HG03432 (cell line): ENCODE measurements at regions not wholly inside any gene's neighbourhood (a gene's known extent, or its start where the extent isn't known, plus 50 kb on each side); places are given as distances from the start of the nearest gene placed in this dataset.

Source experiments
- ATAC-seq: cut with Tn5 transposase; IDR thresholded peaks from one replicate; pipeline ENCODE4 v1.9.1; 2021; ENCODE audit warnings: mild to moderate bottlenecking, moderate library complexity; ENCODE audit not compliant: unreplicated experiment

- no peak for ATAC-seq
Measured at GRCh38 chr22:22417495-22418162, 90.9 kb downstream of the ZNF280B start.

DNA sequence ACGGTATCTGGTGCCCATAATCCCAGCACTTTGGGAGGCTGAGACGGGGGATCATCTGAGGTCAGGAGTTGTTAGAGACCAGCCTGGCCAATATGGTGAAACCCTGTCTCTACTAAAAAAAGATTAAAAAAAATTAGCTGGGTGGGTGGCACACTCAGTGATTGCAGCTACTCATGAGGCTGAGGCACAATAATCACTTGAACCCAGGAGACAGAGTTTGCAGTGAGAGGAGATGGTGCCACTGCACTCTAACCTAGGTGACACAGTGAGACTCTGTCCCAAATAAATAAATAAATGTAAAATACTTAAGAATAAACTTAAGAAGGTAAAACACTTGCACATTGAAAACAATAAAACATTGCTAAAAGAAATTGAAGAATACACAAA is 90.4 kb downstream of the ZNF280B start:
- no peak for ATAC-seq

GRCh38 chr22:22418957-22419356 is 89.6 kb downstream of the ZNF280B start:
- no peak for ATAC-seq

DNA sequence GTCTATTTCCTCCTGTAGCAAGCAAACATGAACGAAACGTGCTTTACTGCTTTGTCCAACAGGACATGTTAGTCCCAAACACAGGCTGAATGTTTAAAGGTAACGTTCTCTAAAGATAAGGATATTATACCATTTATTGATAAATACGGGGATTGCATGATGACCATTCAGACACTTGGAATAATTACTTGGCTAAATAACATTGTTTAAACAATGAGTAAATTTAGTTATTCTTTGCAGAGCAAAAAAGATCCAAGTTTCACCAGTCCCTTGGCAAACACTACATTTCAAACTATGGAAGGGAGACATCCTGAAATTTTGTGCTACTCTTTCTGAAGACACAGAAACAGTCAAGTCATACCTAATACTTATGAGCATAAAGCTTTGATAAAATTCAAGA is 88.0 kb downstream of the ZNF280B start:
- no peak for ATAC-seq

DNA sequence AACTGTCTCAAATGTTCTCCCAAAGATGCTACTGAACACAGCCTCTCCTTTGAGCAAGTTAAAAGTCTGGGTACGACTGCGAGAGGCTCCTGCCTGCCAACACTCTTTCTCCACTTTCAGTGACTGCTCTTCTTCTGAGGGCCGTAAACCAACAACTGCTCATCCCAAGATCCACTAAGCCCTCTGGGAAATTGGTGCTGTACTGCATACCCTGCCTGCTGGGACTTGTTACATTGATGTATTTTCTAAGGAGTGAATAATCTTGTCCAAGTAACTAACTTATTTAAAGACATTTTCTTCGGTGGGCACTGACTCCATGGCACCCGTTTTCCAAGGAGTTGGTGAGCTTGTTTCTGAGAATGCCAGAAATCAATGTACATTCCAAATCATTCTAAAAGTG is 87.2 kb downstream of the ZNF280B start:
- no peak for ATAC-seq

- ATAC-seq, result peak; percentile 95
Measured at GRCh38 chr22:22422629-22423112, 85.9 kb downstream of the ZNF280B start.

- no peak for ATAC-seq
Measured at GRCh38 chr22:22423681-22424080, 84.9 kb downstream of the ZNF280B start.

- ATAC-seq, result no peak
Measured at GRCh38 chr22:22424210-22424800, 84.2 kb downstream of the ZNF280B start.

GRCh38 chr22:22424956-22425355 is 83.6 kb downstream of the ZNF280B start:
- ATAC-seq, result no peak

DNA sequence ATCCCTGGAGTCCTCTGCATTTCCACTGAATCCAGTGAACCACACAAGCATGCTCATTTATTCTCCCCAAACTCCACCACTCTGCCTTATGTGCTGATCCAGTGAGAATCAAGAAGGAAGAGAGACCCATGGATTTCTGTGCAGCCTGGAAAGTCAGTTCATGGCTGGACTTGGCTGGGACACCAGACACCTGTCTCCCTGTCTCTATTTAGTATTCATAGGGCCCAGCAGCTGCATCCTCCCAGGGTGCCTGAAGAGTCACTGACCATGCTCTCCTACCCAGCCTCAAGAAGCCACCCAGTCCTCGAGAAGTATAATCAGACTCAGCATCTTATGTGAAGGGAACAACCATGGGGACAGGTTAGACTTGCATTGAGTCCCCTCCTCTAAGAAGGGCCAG is 83.2 kb downstream of the ZNF280B start:
- no peak for ATAC-seq

- ATAC-seq, result no peak
Measured at GRCh38 chr22:22425783-22426624, 82.5 kb downstream of the ZNF280B start.

GRCh38 chr22:22427542-22428065 is 80.9 kb downstream of the ZNF280B start:
- no peak for ATAC-seq

GRCh38 chr22:22428222-22429098 is 80.1 kb downstream of the ZNF280B start:
- ATAC-seq, result no peak

DNA sequence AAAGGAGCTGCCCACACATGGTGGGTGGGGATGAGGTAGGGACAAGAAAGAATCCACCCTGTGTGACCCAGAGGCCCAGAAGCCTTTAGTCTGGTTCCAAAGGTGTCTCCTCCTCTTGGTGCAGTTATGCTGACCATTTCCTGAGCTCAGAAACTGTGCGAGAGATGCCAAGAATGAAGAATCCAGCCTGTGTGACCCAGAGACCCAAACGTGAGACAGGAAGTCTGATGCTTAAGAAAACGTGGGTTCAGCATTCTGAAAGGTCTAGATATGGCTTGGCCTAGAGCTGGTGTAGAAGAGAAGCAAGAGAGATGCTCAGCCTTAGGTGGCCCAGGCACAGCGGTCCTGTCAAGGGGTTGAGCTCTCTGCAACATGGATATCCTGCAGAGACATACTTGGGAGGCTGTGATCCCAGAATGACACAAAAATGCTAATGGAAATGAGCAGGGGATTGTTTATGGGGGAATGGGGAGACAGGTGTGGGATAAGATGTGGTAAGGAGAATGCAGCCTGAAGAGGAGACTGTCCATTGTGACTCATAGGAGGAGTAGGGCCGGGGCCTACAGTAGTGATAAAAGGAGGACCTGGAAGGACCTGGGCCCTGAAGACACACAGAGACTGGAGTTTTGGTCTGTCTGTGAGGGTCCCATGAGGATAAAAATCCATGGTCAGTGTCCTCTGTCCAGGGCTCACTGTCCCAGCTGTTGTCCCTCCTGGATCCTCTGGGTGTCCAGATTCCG is 79.0 kb downstream of the ZNF280B start:
- ATAC-seq, result no peak

DNA sequence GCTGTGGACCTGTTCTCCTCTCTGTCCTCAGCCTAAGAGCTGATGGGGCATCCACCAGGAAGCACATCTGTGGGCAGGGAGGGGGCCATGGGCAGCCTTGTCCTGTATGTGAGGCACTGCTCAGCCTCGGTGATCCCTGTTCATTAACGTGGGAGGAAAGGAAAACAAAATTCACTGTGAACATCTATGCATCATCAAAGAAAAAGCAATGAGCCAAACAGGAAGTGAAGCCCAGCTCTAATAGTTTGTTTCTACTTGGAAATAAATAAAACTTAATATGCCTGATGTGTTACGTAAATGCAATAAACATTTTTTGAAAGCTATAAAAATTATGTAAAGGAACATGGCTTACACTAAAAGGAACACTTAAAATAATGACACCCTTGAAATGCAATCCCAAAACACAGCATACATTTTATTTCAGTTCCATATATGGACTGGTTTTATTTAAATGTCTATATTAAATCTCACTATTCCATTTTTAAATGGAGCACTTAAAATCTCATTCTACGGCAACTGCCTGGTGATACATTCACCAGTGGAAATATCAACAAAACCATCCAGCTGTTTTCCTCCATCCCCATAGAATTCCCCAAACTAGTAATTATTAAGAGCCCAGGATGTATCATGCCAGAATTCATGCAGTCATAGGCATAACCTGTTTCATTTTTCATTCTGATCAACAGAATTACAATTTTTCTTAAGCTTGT is 78.3 kb downstream of the ZNF280B start:
- no peak for ATAC-seq

- ATAC-seq, result no peak
Measured at GRCh38 chr22:22431271-22432220, 77.0 kb downstream of the ZNF280B start.

- ATAC-seq, result no peak
Measured at GRCh38 chr22:22432479-22432878, 76.1 kb downstream of the ZNF280B start.

- no peak for ATAC-seq
Measured at GRCh38 chr22:22432937-22433336, 75.6 kb downstream of the ZNF280B start.
